ENCODE measurements at regions not wholly inside any gene's neighbourhood (a gene's known extent, or its start where the extent isn't known, plus 50 kb on each side); places are given as distances from the start of the nearest gene placed in this dataset.

- no peak overlapping the region for H3K27ac Mint-ChIP-seq
- DNase-seq (no peak), ATAC-seq (replicated peaks in 1 of 2) (no peak)
- H3K27me3 Mint-ChIP-seq (ENCODE audit: low read depth) = no peaks in the 10 kb centered on the region
- H3K36me3 Mint-ChIP-seq (ENCODE audit: insufficient read depth in 2 of 2) = no peaks in the 10 kb centered on the region
- H3K4me3 Mint-ChIP-seq = no peak overlapping the region
- peaks cover 0 to 2% of the 10 kb centered on the region in 2 donors for H3K9me3 Mint-ChIP-seq
- H3K4me1 Mint-ChIP-seq (ENCODE audit: low read depth) = no peaks in the 10 kb centered on the region
Measured at GRCh38 chr12:22986997-22987396, 362.0 kb downstream of the ETNK1 start.

GRCh38 chr12:22990501-22990900 is 365.5 kb downstream of the ETNK1 start:
- Mint-ChIP-seq H3K4me1 (ENCODE audit: low read depth) (no peaks in the 10 kb centered on the region), H3K27ac (no peak overlapping the region), H3K4me3 (no peak overlapping the region), H3K36me3 (ENCODE audit: insufficient read depth in 2 of 2) (no peaks in the 10 kb centered on the region), H3K9me3 (peaks cover 0 to 2% of the 10 kb centered on the region in 2 donors), H3K27me3 (ENCODE audit: low read depth) (no peaks in the 10 kb centered on the region)
- DNase-seq = no peak
- ATAC-seq (replicated peaks in 1 of 2) = no peak

- Mint-ChIP-seq H3K27ac (no peak overlapping the region), H3K36me3 (ENCODE audit: insufficient read depth in 2 of 2) (no peaks in the 10 kb centered on the region), H3K27me3 (ENCODE audit: low read depth) (no peaks in the 10 kb centered on the region), H3K4me3 (no peak overlapping the region), H3K9me3 (peaks cover 0 to 2% of the 10 kb centered on the region in 2 donors), H3K4me1 (ENCODE audit: low read depth) (no peaks in the 10 kb centered on the region)
- DNase-seq (no peak), ATAC-seq (replicated peaks in 1 of 2) (no peak)
Measured at GRCh38 chr12:22991250-22991844, 366.4 kb downstream of the ETNK1 start.

GRCh38 chr12:22993609-22994315 is 368.8 kb downstream of the ETNK1 start:
- Mint-ChIP-seq H3K27ac (no peak overlapping the region), H3K36me3 (ENCODE audit: insufficient read depth in 2 of 2) (no peaks in the 10 kb centered on the region), H3K9me3 (peaks cover 1 to 2% of the 10 kb centered on the region in 2 donors), H3K4me1 (ENCODE audit: low read depth) (no peaks in the 10 kb centered on the region), H3K27me3 (ENCODE audit: low read depth) (no peaks in the 10 kb centered on the region), H3K4me3 (no peak overlapping the region)
- DNase-seq (no peak), ATAC-seq (replicated peaks in 1 of 2) (no peak)

GRCh38 chr12:22994316-22994675 is 369.3 kb downstream of the ETNK1 start:
- no peaks in the 10 kb centered on the region for H3K36me3 Mint-ChIP-seq (ENCODE audit: insufficient read depth in 2 of 2)
- no peaks in the 10 kb centered on the region for H3K4me1 Mint-ChIP-seq (ENCODE audit: low read depth)
- no peaks in the 10 kb centered on the region for H3K27me3 Mint-ChIP-seq (ENCODE audit: low read depth)
- DNase-seq = no peak
- H3K4me3 Mint-ChIP-seq = no peak overlapping the region
- no peak for ATAC-seq (replicated peaks in 1 of 2)
- H3K27ac Mint-ChIP-seq = no peak overlapping the region
- H3K9me3 Mint-ChIP-seq = peaks cover 1 to 2% of the 10 kb centered on the region in 2 donors

GRCh38 chr12:23001487-23001886 is 376.5 kb downstream of the ETNK1 start:
- H3K36me3 Mint-ChIP-seq (ENCODE audit: insufficient read depth in 2 of 2) = no peaks in the 10 kb centered on the region
- H3K4me1 Mint-ChIP-seq (ENCODE audit: low read depth) = no peaks in the 10 kb centered on the region
- no peak overlapping the region for H3K4me3 Mint-ChIP-seq
- H3K9me3 Mint-ChIP-seq = peaks cover 1 to 2% of the 10 kb centered on the region in 2 donors
- no peaks in the 10 kb centered on the region for H3K27me3 Mint-ChIP-seq (ENCODE audit: low read depth)
- H3K27ac Mint-ChIP-seq = no peak overlapping the region
- ATAC-seq (replicated peaks in 1 of 2) (no peak), DNase-seq (no peak)

- ATAC-seq (replicated peaks in 1 of 2) (no peak), DNase-seq (no peak)
- Mint-ChIP-seq H3K9me3 (peaks cover 2 to 3% of the 10 kb centered on the region in 2 donors), H3K4me3 (no peak overlapping the region), H3K27me3 (ENCODE audit: low read depth) (no peaks in the 10 kb centered on the region), H3K27ac (no peak overlapping the region), H3K36me3 (ENCODE audit: insufficient read depth in 2 of 2) (no peaks in the 10 kb centered on the region), H3K4me1 (ENCODE audit: low read depth) (no peaks in the 10 kb centered on the region)
Measured at GRCh38 chr12:23002381-23002780, 377.4 kb downstream of the ETNK1 start.

GRCh38 chr12:23004473-23005020 is 379.6 kb downstream of the ETNK1 start:
- no peaks in the 10 kb centered on the region for H3K27me3 Mint-ChIP-seq (ENCODE audit: low read depth)
- peaks cover 0 to 2% of the 10 kb centered on the region in 2 donors for H3K9me3 Mint-ChIP-seq
- no peak overlapping the region for H3K27ac Mint-ChIP-seq
- DNase-seq (no peak), ATAC-seq (replicated peaks in 1 of 2) (no peak)
- H3K4me1 Mint-ChIP-seq (ENCODE audit: low read depth) = no peaks in the 10 kb centered on the region
- no peaks in the 10 kb centered on the region for H3K36me3 Mint-ChIP-seq (ENCODE audit: insufficient read depth in 2 of 2)
- no peak overlapping the region for H3K4me3 Mint-ChIP-seq

GRCh38 chr12:23005387-23005786 is 380.4 kb downstream of the ETNK1 start:
- Mint-ChIP-seq H3K4me3 (no peak overlapping the region), H3K9me3 (peaks cover 0 to 2% of the 10 kb centered on the region in 2 donors), H3K4me1 (ENCODE audit: low read depth) (no peaks in the 10 kb centered on the region), H3K27ac (no peak overlapping the region), H3K36me3 (ENCODE audit: insufficient read depth in 2 of 2) (no peaks in the 10 kb centered on the region), H3K27me3 (ENCODE audit: low read depth) (no peaks in the 10 kb centered on the region)
- no peak for DNase-seq
- no peak for ATAC-seq (replicated peaks in 1 of 2)

- Mint-ChIP-seq H3K4me3 (no peak overlapping the region), H3K4me1 (ENCODE audit: low read depth) (no peaks in the 10 kb centered on the region), H3K27ac (no peak overlapping the region), H3K9me3 (peaks cover 0 to 2% of the 10 kb centered on the region in 2 donors), H3K36me3 (ENCODE audit: insufficient read depth in 2 of 2) (no peaks in the 10 kb centered on the region), H3K27me3 (ENCODE audit: low read depth) (no peaks in the 10 kb centered on the region)
- DNase-seq (no peak), ATAC-seq (replicated peaks in 1 of 2) (no peak)
Measured at GRCh38 chr12:23006413-23006812, 381.4 kb downstream of the ETNK1 start.

GRCh38 chr12:23008623-23009022 is 383.7 kb downstream of the ETNK1 start:
- H3K9me3 Mint-ChIP-seq = peaks cover 0 to 6% of the 10 kb centered on the region in 2 donors
- no peak overlapping the region for H3K4me3 Mint-ChIP-seq
- DNase-seq (no peak), ATAC-seq (replicated peaks in 1 of 2) (no peak)
- H3K4me1 Mint-ChIP-seq (ENCODE audit: low read depth) = no peaks in the 10 kb centered on the region
- H3K27me3 Mint-ChIP-seq (ENCODE audit: low read depth) = no peaks in the 10 kb centered on the region
- no peak overlapping the region for H3K27ac Mint-ChIP-seq
- no peaks in the 10 kb centered on the region for H3K36me3 Mint-ChIP-seq (ENCODE audit: insufficient read depth in 2 of 2)

GRCh38 chr12:23014749-23015148 is 389.8 kb downstream of the ETNK1 start:
- no peak overlapping the region for H3K4me3 Mint-ChIP-seq
- no peaks in the 10 kb centered on the region for H3K4me1 Mint-ChIP-seq (ENCODE audit: low read depth)
- ATAC-seq (replicated peaks in 1 of 2) (no peak), DNase-seq (no peak)
- no peaks in the 10 kb centered on the region for H3K36me3 Mint-ChIP-seq (ENCODE audit: insufficient read depth in 2 of 2)
- H3K27ac Mint-ChIP-seq = no peak overlapping the region
- H3K27me3 Mint-ChIP-seq (ENCODE audit: low read depth) = no peaks in the 10 kb centered on the region
- H3K9me3 Mint-ChIP-seq = peaks cover 0 to 7% of the 10 kb centered on the region in 2 donors

- no peak overlapping the region for H3K27ac Mint-ChIP-seq
- H3K4me3 Mint-ChIP-seq = no peak overlapping the region
- DNase-seq = no peak
- H3K9me3 Mint-ChIP-seq = peaks cover 2 to 3% of the 10 kb centered on the region in 2 donors
- no peaks in the 10 kb centered on the region for H3K4me1 Mint-ChIP-seq (ENCODE audit: low read depth)
- H3K36me3 Mint-ChIP-seq (ENCODE audit: insufficient read depth in 2 of 2) = peaks cover 0 to 3% of the 10 kb centered on the region in 2 donors
- H3K27me3 Mint-ChIP-seq (ENCODE audit: low read depth) = no peaks in the 10 kb centered on the region
- no peak for ATAC-seq (replicated peaks in 1 of 2)
Measured at GRCh38 chr12:23025372-23026016, 400.5 kb downstream of the ETNK1 start.

Data from activated T-cell treated with anti-CD3 and anti-CD28 coated beads, Interleukin-2, amount 50 U/mL, for 72 hours (primary cell).